GM23338 (cell line): ENCODE measurements at regions not wholly inside any gene's neighbourhood (a gene's known extent, or its start where the extent isn't known, plus 50 kb on each side); places are given as distances from the start of the nearest gene placed in this dataset.

ENCODE experiments used
- ATAC-seq: fragments of 200-7000 bp; cut with Tn5 transposase; 3 replicates; pipeline ENCODE4 v1.9.1; 2020
- DNase-seq: peaks from one replicate; pipeline ENCODE4 v3.0.0-alpha.2; 2015; ENCODE audit warnings: low spot score
- H2AFZ ChIP-seq: fragments of 200-600 bp; sonication (generic); 2 replicates; pipeline ENCODE4 v1.8.0; 2016; ENCODE audit warnings: antibody characterized with exemption, mild to moderate bottlenecking, moderate library complexity
- H3F3A ChIP-seq: fragments of 200-600 bp; sonication (generic); replicated peaks from 2 replicates; pipeline ENCODE4 v1.8.0; 2017; ENCODE audit warnings: antibody characterized with exemption, mixed run types, low read depth
- H3K27ac ChIP-seq: fragments of 200-600 bp; sonication (generic); 2 replicates; pipeline ENCODE4 v1.6.1; 2016; ENCODE audit warnings: low read depth
- H3K27me3 ChIP-seq: fragments of 200-600 bp; sonication (generic); 2 replicates; pipeline ENCODE4 v1.8.0; 2016; ENCODE audit warnings: mild to moderate bottlenecking, mixed run types, moderate library complexity; ENCODE audit not compliant: insufficient read depth
- H3K36me3 ChIP-seq: fragments of 200-600 bp; sonication (generic); 2 replicates; pipeline ENCODE4 v1.8.0; 2016; ENCODE audit warnings: mild to moderate bottlenecking; ENCODE audit not compliant: insufficient read depth
- H3K4me1 ChIP-seq: fragments of 200-600 bp; sonication (generic); 2 replicates; pipeline ENCODE4 v1.8.0; 2016; ENCODE audit warnings: mild to moderate bottlenecking, moderate library complexity; ENCODE audit not compliant: insufficient read depth
- H3K4me2 ChIP-seq: fragments of 200-600 bp; sonication (generic); 2 replicates; pipeline ENCODE4 v1.7.1; 2017; ENCODE audit warnings: mixed run types
- H3K4me3 ChIP-seq: fragments of 200-600 bp; sonication (generic); 2 replicates; pipeline ENCODE4 v1.6.1; 2016; ENCODE audit warnings: mixed run types
- H3K79me2 ChIP-seq: fragments of 200-600 bp; sonication (generic); replicated peaks from 2 replicates; pipeline ENCODE4 v1.8.0; 2017; ENCODE audit warnings: mild to moderate bottlenecking; ENCODE audit not compliant: insufficient read depth
- H3K9me2 ChIP-seq: fragments of 200-600 bp; sonication (generic); 2 replicates; pipeline ENCODE4 v1.8.0; 2017; ENCODE audit not compliant: insufficient read depth
- H4K20me1 ChIP-seq: fragments of 200-600 bp; sonication (generic); replicated peaks from 2 replicates; pipeline ENCODE4 v1.8.0; 2017; ENCODE audit warnings: mild to moderate bottlenecking; ENCODE audit not compliant: insufficient read depth
- H3K27ac Mint-ChIP-seq: 2 replicates; pipeline ENCODE4 v1.8.0; 2020; ENCODE audit warnings: inconsistent platforms, mild to moderate bottlenecking, moderate library complexity, mixed read lengths
- H3K27me3 Mint-ChIP-seq: 3 replicates; pipeline ENCODE4 v1.8.0; 2022; ENCODE audit warnings: low read depth, mild to moderate bottlenecking, moderate library complexity, mixed read lengths, inconsistent platforms; ENCODE audit not compliant: insufficient read depth, poor library complexity
- H3K36me3 Mint-ChIP-seq: 3 replicates; pipeline ENCODE4 v1.8.0; 2021; ENCODE audit warnings: low read depth, mild to moderate bottlenecking, inconsistent platforms, moderate library complexity, mixed read lengths
- H3K4me1 Mint-ChIP-seq: 3 replicates; pipeline ENCODE4 v1.8.0; 2020; ENCODE audit warnings: mild to moderate bottlenecking, inconsistent platforms, mixed read lengths
- H3K4me3 Mint-ChIP-seq: 3 replicates; pipeline ENCODE4 v1.8.0; 2021; ENCODE audit warnings: moderate library complexity, mild to moderate bottlenecking, inconsistent platforms, mixed read lengths
- H3K9me3 Mint-ChIP-seq: 3 replicates; pipeline ENCODE4 v1.8.0; 2020; ENCODE audit warnings: moderate library complexity, mild to moderate bottlenecking, inconsistent platforms, mixed read lengths
- EZH2phosphoT487 ChIP-seq: fragments of 200-600 bp; sonication (generic); IDR thresholded peaks from one replicate; pipeline ENCODE4 v1.8.1; 2018; ENCODE audit warnings: antibody characterized with exemption; ENCODE audit not compliant: unreplicated experiment
- NANOG ChIP-seq: IDR thresholded peaks from 2 replicates; pipeline ENCODE4 v1.6.1; 2016; ENCODE audit warnings: antibody characterized with exemption, borderline replicate concordance
- ZNF114 ChIP-seq: fragments of 250-450 bp; sonication (Bioruptor Pico); IDR thresholded peaks from 2 replicates; pipeline ENCODE4 v1.5.0; 2020; ENCODE audit warnings: mild to moderate bottlenecking, moderate library complexity
- TF ChIP-seq, protein P1 (sequence below): IDR thresholded peaks from one replicate; pipeline ENCODE4 v1.6.1; 2018; ENCODE audit warnings: antibody characterized with exemption; ENCODE audit not compliant: unreplicated experiment
- TF ChIP-seq, protein P2 (sequence below): fragments of 250-450 bp; sonication (Bioruptor Pico); IDR thresholded peaks from 2 replicates; pipeline ENCODE4 v1.5.0; 2020; ENCODE audit warnings: mild to moderate bottlenecking, moderate library complexity

DNA sequence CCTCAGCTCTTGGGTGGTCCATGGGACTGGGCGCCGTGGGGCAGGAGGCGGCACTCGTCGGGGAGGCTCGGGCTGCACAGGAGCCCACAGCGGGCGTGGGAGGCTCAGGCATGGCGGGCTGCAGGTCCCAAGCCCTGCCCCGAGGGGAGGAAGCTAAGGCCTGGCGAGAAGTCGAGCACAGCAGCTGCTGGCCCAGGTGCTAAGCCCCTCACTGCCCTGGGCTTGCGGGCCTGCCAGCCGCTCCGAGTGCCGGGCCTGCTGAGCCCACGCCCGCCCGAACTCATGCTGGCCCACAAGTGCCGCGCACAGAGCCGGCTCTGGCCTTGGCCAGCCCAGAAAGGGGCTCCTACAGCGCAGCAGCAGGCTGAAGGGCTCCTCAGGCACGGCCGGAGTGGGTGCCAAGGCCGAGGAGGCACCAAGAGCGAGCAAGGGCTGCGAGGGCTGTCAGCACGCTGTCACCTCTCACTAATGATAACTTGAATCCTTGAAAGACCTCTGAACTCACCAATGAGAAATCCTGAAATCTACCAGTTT, 1506.8 kb upstream of the WWC1 start (continued):
- TF ChIP-seq, protein P1, sequence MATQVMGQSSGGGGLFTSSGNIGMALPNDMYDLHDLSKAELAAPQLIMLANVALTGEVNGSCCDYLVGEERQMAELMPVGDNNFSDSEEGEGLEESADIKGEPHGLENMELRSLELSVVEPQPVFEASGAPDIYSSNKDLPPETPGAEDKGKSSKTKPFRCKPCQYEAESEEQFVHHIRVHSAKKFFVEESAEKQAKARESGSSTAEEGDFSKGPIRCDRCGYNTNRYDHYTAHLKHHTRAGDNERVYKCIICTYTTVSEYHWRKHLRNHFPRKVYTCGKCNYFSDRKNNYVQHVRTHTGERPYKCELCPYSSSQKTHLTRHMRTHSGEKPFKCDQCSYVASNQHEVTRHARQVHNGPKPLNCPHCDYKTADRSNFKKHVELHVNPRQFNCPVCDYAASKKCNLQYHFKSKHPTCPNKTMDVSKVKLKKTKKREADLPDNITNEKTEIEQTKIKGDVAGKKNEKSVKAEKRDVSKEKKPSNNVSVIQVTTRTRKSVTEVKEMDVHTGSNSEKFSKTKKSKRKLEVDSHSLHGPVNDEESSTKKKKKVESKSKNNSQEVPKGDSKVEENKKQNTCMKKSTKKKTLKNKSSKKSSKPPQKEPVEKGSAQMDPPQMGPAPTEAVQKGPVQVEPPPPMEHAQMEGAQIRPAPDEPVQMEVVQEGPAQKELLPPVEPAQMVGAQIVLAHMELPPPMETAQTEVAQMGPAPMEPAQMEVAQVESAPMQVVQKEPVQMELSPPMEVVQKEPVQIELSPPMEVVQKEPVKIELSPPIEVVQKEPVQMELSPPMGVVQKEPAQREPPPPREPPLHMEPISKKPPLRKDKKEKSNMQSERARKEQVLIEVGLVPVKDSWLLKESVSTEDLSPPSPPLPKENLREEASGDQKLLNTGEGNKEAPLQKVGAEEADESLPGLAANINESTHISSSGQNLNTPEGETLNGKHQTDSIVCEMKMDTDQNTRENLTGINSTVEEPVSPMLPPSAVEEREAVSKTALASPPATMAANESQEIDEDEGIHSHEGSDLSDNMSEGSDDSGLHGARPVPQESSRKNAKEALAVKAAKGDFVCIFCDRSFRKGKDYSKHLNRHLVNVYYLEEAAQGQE = no peak
- no peak for TF ChIP-seq ZNF114
- no peak for TF ChIP-seq NANOG
- TF ChIP-seq, protein P2, sequence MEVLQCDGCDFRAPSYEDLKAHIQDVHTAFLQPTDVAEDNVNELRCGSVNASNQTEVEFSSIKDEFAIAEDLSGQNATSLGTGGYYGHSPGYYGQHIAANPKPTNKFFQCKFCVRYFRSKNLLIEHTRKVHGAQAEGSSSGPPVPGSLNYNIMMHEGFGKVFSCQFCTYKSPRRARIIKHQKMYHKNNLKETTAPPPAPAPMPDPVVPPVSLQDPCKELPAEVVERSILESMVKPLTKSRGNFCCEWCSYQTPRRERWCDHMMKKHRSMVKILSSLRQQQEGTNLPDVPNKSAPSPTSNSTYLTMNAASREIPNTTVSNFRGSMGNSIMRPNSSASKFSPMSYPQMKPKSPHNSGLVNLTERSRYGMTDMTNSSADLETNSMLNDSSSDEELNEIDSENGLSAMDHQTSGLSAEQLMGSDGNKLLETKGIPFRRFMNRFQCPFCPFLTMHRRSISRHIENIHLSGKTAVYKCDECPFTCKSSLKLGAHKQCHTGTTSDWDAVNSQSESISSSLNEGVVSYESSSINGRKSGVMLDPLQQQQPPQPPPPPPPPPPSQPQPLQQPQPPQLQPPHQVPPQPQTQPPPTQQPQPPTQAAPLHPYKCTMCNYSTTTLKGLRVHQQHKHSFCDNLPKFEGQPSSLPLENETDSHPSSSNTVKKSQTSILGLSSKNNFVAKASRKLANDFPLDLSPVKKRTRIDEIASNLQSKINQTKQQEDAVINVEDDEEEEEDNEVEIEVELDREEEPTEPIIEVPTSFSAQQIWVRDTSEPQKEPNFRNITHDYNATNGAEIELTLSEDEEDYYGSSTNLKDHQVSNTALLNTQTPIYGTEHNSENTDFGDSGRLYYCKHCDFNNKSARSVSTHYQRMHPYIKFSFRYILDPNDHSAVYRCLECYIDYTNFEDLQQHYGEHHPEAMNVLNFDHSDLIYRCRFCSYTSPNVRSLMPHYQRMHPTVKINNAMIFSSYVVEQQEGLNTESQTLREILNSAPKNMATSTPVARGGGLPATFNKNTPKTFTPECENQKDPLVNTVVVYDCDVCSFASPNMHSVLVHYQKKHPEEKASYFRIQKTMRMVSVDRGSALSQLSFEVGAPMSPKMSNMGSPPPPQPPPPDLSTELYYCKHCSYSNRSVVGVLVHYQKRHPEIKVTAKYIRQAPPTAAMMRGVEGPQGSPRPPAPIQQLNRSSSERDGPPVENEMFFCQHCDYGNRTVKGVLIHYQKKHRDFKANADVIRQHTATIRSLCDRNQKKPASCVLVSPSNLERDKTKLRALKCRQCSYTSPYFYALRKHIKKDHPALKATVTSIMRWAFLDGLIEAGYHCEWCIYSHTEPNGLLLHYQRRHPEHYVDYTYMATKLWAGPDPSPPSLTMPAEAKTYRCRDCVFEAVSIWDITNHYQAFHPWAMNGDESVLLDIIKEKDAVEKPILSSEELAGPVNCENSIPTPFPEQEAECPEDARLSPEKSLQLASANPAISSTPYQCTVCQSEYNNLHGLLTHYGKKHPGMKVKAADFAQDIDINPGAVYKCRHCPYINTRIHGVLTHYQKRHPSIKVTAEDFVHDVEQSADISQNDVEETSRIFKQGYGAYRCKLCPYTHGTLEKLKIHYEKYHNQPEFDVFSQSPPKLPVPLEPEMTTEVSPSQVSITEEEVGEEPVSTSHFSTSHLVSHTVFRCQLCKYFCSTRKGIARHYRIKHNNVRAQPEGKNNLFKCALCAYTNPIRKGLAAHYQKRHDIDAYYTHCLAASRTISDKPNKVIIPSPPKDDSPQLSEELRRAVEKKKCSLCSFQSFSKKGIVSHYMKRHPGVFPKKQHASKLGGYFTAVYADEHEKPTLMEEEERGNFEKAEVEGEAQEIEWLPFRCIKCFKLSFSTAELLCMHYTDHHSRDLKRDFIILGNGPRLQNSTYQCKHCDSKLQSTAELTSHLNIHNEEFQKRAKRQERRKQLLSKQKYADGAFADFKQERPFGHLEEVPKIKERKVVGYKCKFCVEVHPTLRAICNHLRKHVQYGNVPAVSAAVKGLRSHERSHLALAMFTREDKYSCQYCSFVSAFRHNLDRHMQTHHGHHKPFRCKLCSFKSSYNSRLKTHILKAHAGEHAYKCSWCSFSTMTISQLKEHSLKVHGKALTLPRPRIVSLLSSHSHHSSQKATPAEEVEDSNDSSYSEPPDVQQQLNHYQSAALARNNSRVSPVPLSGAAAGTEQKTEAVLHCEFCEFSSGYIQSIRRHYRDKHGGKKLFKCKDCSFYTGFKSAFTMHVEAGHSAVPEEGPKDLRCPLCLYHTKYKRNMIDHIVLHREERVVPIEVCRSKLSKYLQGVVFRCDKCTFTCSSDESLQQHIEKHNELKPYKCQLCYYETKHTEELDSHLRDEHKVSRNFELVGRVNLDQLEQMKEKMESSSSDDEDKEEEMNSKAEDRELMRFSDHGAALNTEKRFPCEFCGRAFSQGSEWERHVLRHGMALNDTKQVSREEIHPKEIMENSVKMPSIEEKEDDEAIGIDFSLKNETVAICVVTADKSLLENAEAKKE (CRISPR knock-in tag) = no peak

DNA sequence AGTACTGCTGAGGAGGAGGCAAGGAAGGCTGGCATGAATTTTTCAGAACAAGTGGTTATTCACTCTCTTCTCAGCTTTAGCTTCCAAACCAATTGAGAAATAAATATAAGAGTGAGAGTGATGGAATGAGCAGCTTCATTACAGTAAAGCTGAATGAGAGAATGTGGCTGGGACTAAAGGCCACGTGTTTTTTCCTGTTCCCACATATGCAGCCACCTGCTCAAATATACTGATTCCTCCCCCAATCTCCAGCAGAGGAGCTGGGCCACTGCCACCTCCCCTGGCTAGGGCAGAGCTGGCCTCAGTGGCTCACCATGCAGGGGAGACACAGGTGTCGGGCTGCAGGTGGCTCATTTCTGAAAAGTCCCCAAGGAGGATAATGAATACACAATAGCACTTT, 1505.3 kb upstream of the WWC1 start:
- H3K36me3 ChIP-seq = no peaks in the 10 kb centered on the region
- peak overlapping the region; percentile 28; the same call in 1 of the 2 replicates for H3K27ac Mint-ChIP-seq
- no peaks in the 10 kb centered on the region for H3K27me3 ChIP-seq
- no peaks in the 10 kb centered on the region for H3K79me2 ChIP-seq
- H2AFZ ChIP-seq = peak overlapping the region; percentile 1; the same call in 1 of the 2 replicates
- no peak overlapping the region for H3K4me3 ChIP-seq
- no peak overlapping the region for H3K4me2 ChIP-seq
- H3K27me3 Mint-ChIP-seq = peaks cover 8% of the 10 kb centered on the region
- H3K27ac ChIP-seq = no peak overlapping the region
- no peaks in the 10 kb centered on the region for H3K9me2 ChIP-seq
- H3K4me1 ChIP-seq = peaks cover 18% of the 10 kb centered on the region
- H3K36me3 Mint-ChIP-seq = no peaks in the 10 kb centered on the region
- peaks cover 21% of the 10 kb centered on the region for H3K4me1 Mint-ChIP-seq
- peaks cover 7% of the 10 kb centered on the region for H3K9me3 Mint-ChIP-seq
- DNase-seq (no peak), ATAC-seq (no peak)
- H3K4me3 Mint-ChIP-seq = no peak overlapping the region
- H3F3A ChIP-seq = no peaks in the 10 kb centered on the region
- no peaks in the 10 kb centered on the region for H4K20me1 ChIP-seq
- TF ChIP-seq, protein P2 (CRISPR knock-in tag) = no peak
- TF ChIP-seq EZH2phosphoT487 = no peak
